OCI-LY3 (cell line): ENCODE measurements at regions not wholly inside any gene's neighbourhood (a gene's known extent, or its start where the extent isn't known, plus 50 kb on each side); places are given as distances from the start of the nearest gene placed in this dataset.

Experiments used
- CTCF ChIP-seq: fragments of 200-600, 300-600 bp; sonication (generic); IDR thresholded peaks from 2 replicates; pipeline ENCODE4 v1.5.1; 2014; ENCODE audit warnings: antibody characterized with exemption, low read length, low read depth
- EZH2phosphoT487 ChIP-seq: fragments of 200-600 bp; shearing (Covaris generic); IDR thresholded peaks from 2 replicates; pipeline ENCODE4 v1.6.1; 2018; ENCODE audit warnings: antibody characterized with exemption, mixed run types, low read depth

- TF ChIP-seq CTCF (no peak), EZH2phosphoT487 (no peak)
Measured at GRCh38 chr12:131641315-131641714, 69.6 kb upstream of the SFSWAP start.
